ENCODE measurements at regions not wholly inside any gene's neighbourhood (a gene's known extent, or its start where the extent isn't known, plus 50 kb on each side); places are given as distances from the start of the nearest gene placed in this dataset.
"Not testable (repeated sequence)": the region's sequence is repeated elsewhere in the genome, so short reads cannot be mapped to it uniquely, and the experiment has no call there.

- no peak for DNase-seq (ENCODE audit: low spot score)
Observed at GRCh38 chr6:66623050-66623449, 916.0 kb upstream of the EYS start.

- DNase-seq (ENCODE audit: low spot score): no peak
Observed at GRCh38 chr6:66605971-66606370, 898.9 kb upstream of the EYS start.

- no peak for DNase-seq (ENCODE audit: low spot score)
Observed at GRCh38 chr6:66605011-66605410, 898.0 kb upstream of the EYS start.

DNA sequence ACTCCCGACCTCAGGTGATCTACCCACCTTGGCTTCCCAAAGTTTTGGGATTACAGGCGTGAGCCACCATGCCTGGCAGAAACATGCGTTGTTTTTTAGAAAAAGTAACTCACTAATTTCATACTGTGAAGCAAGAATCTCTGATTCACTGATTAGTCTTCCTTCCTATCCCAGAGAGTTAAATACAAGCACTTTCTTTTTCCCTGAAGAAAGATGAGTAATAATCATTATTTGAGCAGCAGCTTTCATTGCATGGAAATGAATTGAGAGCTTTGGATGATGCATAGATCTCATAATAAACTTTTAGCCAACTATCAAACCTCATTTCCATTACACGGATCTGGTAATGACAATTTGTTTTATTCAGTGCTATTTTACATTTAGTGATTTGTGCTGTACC, 892.5 kb upstream of the EYS start:
- no peak for DNase-seq (ENCODE audit: low spot score)

DNA sequence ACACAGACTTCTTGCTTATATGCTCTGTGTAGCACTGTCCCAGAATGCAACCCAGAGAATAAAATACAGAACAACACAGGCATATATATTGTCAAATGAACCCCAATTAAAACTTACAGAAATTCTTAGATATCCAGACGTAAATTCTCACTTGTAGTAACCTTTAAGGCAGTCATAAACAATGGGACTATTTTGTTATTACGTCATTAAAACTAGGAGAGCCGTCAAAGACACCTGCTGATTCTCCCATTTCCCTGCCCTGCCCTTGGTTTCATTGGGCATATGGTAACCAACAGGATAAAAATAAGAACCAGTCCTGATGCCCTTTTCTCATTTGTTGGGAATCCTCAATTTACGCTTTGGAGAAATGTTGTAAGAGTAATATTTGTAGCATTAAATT, 871.3 kb upstream of the EYS start:
- no peak for DNase-seq (ENCODE audit: low spot score)

DNA sequence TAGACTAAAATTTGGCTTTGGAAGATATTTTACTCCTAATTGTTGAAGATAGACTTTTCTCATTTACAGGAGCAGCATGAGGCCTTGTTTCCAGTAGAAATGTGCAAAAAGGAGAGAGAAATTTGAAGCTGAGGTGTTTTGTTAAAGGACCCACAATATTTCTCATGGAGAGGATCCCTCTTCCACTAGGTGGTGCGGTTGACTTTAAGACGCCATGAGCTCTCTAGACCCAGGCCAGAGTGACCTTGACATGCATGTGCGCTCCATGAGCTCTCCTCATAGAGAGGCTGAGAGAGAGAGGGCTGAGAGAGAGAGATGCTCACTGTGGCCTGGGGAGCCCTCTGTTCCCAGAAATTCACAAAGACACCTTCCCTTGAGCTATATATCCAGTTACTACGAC, 861.2 kb upstream of the EYS start:
- no peak for DNase-seq (ENCODE audit: low spot score)

DNA sequence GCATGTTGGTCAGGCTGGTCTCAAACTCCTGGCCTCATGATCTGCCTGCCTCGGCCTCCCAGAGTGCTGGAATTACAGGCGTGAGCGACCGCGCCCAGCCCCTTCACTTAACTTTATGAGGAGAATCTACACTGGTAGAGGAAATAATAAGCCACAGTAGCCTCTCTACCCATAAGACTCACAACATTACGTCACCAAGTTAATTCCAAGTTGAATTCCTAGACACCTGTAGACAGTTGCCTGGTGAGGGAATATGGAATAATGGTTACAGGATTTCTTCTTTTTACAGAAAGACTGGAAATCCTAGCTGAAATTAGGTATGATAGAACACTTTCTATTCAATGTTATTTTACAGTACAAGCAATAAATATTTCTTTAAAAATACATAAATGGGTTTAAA, 854.5 kb upstream of the EYS start:
- DNase-seq (ENCODE audit: low spot score): no peak

DNA sequence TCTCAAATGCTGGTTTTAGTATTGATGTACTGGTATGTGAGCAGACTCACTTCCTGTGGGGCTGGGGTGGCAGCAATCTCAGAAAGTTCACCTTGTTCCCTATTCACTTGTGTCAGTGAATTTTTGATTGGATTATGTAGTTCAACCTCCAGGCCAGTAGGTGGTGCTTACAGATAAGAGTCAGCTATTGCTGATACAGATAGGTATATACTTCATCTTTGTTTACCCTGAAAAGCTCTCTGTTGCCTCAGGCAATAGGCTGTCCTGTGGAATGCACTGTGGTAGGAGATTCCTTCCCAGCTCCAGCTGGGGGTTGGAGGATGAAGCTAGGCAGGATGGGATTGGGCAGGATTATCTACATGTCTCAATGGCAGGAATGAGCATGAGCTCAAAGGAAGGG, 851.2 kb upstream of the EYS start:
- no peak for DNase-seq (ENCODE audit: low spot score)

GRCh38 chr6:66556936-66557335, 849.9 kb upstream of the EYS start:
- DNase-seq (ENCODE audit: low spot score): no peak

DNA sequence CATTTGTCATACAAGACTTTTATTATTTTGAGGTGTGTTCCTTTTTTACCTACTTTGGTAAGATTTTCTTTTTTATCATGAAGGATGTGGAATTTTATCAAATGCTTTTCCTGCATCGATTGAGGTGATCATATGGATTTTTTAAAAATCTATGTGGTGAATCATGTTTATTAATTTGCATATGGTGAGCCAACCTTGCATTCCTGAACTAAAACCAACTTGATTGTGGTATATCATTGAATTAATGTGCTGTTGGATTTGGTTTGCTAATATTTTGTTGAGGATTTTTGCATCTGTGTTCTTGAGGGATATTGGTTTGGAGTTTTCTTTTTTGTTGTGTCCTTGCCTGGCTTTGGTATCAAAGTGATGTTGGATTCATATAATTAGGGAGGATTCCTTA, 848.1 kb upstream of the EYS start:
- DNase-seq (ENCODE audit: low spot score): no peak

DNA sequence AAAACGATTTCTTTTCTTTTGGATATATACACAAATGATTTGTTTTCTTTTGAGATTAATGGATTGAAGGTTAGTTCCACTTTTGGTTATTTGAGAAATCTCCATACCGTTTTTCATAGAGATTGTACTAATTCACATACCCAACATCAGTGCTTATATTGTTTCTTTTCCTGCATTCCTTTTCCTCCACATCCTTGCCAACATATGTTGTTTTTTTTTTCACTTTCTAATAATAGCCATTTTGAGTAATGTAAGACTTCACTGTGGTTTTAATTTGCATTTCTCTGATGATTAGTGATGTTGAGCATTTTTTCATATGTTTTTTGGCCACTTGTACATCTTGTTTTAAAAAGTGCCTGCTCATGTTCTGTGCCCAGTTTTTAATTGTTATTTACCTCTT, 846.4 kb upstream of the EYS start:
- DNase-seq (ENCODE audit: low spot score): no peak

DNA sequence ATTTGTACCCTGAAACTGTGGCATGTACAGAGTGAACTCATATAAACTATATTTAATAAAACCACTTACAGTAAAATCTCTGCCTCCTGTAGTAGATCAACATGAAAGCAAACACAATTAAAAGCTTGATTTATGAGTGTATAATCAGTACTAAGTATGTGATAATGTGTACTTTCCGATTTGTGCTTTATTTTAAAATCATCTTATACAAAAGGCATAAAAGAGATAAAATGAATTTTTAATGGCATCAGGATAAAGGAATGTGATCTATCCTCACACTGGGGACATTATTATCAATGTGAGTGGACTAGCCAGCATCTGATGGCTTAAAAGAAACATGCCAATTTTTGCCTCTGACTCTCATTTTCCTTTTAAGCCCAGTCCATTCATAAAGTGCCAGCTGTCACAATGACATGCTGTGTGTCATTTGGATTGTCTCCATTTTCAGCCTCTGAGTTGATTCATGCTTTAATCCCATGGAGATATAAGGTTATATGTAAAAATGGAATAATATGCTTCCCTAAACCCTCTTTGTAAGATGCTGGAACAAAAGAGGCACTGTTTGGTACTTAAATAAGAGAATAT, 831.6 kb upstream of the EYS start:
- DNase-seq (ENCODE audit: low spot score): no peak

- DNase-seq (ENCODE audit: low spot score): no peak
Observed at GRCh38 chr6:66533921-66534404, 826.9 kb upstream of the EYS start.

DNA sequence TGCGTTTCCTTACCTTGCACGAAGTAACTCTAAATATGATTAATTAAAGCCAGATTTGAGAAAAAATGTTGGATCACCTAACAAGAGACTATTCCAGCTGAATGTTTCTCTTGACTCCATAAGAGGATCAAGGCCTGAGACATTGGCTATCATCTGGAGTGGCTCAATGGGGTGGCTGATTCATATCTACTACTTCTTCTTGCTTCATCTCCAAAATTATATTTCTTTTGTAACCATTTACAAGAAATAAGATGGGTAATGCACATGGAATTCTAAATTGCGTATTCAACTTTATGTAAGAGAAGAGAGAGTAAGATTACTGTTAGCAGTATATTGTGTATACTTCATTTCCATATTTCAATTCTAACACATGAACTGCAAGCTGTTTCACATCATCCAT, 819.0 kb upstream of the EYS start:
- no peak for DNase-seq (ENCODE audit: low spot score)

DNA sequence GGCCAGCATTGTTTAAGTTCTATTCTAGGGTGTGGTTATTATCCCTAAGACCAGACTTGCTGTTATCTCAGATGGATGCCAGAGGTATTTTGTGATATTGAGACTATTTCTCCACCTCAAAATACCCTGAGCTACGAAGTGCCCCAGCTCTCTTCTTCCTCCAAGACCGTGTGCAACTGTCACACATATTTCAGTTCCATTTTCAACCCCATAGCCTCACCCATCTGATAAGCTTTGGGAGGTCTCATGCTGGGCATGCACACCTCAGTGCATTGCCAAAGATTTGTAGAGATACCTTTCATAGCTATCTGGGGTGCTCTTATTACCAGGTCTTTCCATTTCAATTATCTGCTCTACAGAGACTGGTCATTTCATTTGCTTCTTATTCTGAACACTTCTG, 815.8 kb upstream of the EYS start:
- DNase-seq (ENCODE audit: low spot score): no peak

- DNase-seq (ENCODE audit: low spot score): no peak
Observed at GRCh38 chr6:66516377-66516776, 809.4 kb upstream of the EYS start.

DNA sequence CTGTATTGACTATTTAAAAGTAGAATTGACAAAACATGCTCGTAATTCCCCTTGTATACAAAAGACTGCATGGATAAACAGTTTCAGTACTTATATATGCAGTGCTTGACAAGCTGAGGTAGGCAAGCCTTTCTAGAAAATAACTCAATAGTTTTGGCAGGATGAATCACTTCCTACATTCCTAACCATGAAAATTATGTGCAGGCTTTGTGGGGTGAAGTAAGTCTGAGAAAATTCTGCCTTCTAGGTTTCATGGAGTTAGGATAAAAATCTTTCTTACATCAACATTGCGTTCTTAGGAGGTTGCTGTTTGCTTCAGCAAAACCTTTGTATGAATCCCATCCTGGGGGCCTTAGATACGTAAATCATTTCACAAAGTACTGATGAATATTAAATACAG, 801.4 kb upstream of the EYS start:
- peak; percentile 36 for DNase-seq (ENCODE audit: low spot score)

DNA sequence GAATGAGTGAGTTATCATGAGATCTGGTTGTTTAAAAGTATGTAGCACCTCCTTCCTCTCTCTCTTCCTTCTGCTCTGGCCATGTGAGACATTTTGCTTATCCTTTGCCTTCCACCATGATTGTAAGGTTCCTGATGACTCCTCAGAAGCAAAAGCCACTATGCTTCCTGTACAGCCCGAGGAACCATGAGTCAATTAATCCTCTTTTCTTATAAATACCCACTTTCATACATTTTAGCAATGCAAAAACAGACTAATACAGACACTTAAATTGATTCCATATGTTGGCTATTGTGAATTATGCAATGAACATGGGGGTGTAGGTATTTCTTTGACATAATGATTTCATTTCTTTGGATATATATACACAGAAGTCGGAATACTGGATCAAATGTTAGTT, 792.8 kb upstream of the EYS start:
- DNase-seq (ENCODE audit: low spot score): no peak

DNA sequence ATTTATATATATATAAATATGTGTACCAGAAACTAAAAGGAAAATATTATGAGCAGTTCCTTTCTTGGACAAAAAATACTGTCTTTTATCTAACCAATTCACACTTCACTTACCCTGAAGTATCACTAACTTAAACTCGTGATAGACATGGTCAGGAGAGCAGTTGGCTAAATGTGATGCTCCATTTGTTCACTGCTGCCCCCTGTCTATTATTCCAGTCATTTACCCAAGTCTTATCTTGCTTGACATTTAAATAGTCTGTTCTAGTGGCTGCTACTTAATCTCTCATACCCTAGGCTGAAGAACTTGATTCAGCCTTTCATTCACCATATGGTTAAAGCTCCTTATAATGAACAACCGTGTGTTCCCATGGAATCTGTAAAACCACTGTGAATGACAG, 789.6 kb upstream of the EYS start:
- peak; percentile 24 for DNase-seq (ENCODE audit: low spot score)

GRCh38 chr6:66494643-66495042, 787.6 kb upstream of the EYS start:
- DNase-seq (ENCODE audit: low spot score): not testable (repeated sequence)

GRCh38 chr6:66489269-66489987, 782.4 kb upstream of the EYS start:
- DNase-seq (ENCODE audit: low spot score): no peak

- no peak for DNase-seq (ENCODE audit: low spot score)
Observed at GRCh38 chr6:66481216-66481615, 774.2 kb upstream of the EYS start.

DNA sequence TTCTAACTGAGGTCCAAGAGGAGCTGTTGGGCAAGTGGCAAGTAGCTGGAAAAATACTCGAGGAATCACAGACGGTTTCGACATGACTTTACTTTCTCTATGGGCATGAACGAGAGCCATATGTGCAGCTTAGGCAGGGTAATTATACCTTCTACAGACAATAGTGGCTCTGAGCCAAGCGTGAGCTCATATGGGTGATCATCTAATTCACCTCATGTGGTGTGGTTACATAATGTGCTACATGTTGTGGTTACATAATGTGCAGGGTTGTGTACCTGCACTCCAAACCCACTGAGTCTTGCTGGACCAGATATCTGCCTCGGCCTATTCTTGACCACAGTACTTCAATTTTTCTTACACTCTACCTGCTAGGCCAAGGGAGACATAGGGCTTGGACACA, 771.7 kb upstream of the EYS start:
- DNase-seq (ENCODE audit: low spot score): no peak

DNA sequence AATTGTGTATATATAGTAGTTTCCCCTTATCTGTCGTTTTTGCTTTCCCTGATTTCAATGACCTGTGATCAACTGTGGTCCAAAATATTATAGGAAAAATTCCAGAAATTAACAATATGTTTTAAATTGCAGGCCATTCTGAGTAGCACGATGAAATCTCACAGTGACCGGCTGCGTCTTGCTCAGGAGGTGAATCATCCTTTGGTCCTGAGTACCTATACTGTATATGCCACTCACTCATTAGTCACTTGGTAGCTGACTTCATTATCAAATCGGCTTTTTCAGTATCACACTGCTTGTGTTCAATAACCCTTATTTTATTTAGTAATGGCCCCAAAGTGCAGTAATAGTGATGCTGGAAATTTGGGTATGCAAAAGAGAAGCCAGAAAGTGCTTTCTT, 728.3 kb upstream of the EYS start:
- no peak for DNase-seq (ENCODE audit: low spot score)

Measured in kidney capillary endothelial cell (primary cell).